SU-DHL-6 (cell line): ENCODE measurements at regions not wholly inside any gene's neighbourhood (a gene's known extent, or its start where the extent isn't known, plus 50 kb on each side); places are given as distances from the start of the nearest gene placed in this dataset.

Experiments used
- CTCF ChIP-seq: fragments of 200-600 bp; sonication (generic); IDR thresholded peaks from one replicate; pipeline ENCODE4 v1.5.1; 2017; ENCODE audit warnings: antibody characterized with exemption, mild to moderate bottlenecking, low read length, moderate library complexity; ENCODE audit not compliant: insufficient read depth, poor library complexity, severe bottlenecking
- EZH2phosphoT487 ChIP-seq: fragments of 200-600 bp; sonication (generic), shearing (Covaris generic); conservative IDR thresholded peaks from 2 replicates; pipeline ENCODE4 v1.6.1; 2018; ENCODE audit warnings: mild to moderate bottlenecking, antibody characterized with exemption, low read length, moderate library complexity, mixed read lengths

DNA sequence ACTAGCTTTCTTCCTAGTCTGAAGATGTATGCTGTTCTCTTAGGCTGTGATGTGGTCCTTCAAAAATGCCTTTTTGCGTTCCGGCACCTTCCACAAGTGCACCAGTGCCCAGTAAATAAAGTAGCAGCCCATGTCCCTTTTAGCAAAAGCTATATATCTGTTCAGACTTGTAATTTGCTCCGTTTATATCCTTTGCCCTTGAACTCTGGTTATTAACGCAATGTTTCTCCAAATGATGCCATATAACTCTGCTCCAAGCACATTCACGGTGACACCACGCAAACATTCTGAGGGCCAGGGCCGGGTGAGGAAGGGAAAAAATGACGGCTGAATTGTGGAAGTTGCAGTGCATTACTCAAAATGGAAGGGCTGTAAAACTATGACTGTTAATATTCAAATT is 1001.1 kb upstream of the NR2F2 start:
- TF ChIP-seq CTCF (no peak), EZH2phosphoT487 (no peak)
